Fibroblast of lung (primary cell): ENCODE measurements at regions not wholly inside any gene's neighbourhood (a gene's known extent, or its start where the extent isn't known, plus 50 kb on each side); places are given as distances from the start of the nearest gene placed in this dataset.

Experiments
- EZH2 ChIP-seq: IDR thresholded peaks from 2 replicates; pipeline ENCODE4 v1.5.1; 2012; ENCODE audit warnings: low read length, control low read depth, mild to moderate bottlenecking; ENCODE audit errors: missing control alignments
- TF ChIP-seq, protein P1 (sequence below), 2 donors: IDR thresholded peaks in 1 of 2; conservative IDR thresholded peaks in 1 of 2; 1 replicate in 1 of 2; 2 replicates in 1 of 2; pipeline ENCODE4 v1.5.1; 2011 to 2012; ENCODE audit warnings: low read length in 2 of 2, control low read depth in 1 of 2, inconsistent platforms in 1 of 2, low read depth in 1 of 2, mild to moderate bottlenecking in 1 of 2

DNA sequence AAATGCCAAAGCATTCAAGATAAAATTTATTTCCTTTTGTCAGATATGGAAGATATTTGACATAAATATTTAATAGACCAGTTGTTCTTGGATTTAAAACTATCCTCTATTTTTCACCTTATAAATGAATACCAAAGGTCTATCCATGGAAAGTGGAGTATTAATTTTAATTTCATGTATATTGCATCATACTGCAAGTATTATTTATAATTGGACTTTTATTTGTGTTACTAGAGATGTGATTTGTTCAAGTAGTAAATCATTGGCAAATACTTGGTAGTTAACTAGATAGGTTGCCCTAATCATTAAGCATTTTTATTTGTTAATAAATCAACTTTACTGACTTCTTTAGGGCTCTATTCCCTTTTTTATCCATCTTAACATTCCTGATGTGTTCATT, 98.1 kb downstream of the CDC14C start:
- no peak for TF ChIP-seq EZH2
- TF ChIP-seq, protein P1, sequence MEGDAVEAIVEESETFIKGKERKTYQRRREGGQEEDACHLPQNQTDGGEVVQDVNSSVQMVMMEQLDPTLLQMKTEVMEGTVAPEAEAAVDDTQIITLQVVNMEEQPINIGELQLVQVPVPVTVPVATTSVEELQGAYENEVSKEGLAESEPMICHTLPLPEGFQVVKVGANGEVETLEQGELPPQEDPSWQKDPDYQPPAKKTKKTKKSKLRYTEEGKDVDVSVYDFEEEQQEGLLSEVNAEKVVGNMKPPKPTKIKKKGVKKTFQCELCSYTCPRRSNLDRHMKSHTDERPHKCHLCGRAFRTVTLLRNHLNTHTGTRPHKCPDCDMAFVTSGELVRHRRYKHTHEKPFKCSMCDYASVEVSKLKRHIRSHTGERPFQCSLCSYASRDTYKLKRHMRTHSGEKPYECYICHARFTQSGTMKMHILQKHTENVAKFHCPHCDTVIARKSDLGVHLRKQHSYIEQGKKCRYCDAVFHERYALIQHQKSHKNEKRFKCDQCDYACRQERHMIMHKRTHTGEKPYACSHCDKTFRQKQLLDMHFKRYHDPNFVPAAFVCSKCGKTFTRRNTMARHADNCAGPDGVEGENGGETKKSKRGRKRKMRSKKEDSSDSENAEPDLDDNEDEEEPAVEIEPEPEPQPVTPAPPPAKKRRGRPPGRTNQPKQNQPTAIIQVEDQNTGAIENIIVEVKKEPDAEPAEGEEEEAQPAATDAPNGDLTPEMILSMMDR (conservative IDR thresholded peaks at IDR 0.05 in 1 of 2, IDR thresholded peaks at IDR 0.05 in 1 of 2; ENCODE audit: low read depth in 1 of 2, low read length in 2 of 2) = no peak
